ENCODE measurements at regions not wholly inside any gene's neighbourhood (a gene's known extent, or its start where the extent isn't known, plus 50 kb on each side); places are given as distances from the start of the nearest gene placed in this dataset.

DNA sequence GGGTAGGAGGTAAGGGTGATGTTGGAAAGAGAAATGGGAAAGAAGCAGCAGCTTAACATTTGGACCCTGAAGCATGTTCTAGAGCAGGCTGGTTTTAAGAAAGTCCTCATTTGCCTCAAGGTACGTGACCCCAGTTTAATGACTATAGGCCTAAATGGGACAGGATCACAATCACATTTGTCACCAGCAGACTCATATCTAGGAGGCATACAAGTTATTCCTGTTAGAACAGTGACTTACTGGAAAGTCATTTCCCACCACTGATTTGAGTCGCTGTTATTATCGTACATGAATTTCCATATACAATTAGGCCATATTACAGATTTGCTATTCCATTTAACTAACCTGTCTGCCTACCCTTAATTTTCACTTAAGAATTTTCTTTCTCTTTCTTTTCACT is 326.1 kb downstream of the DAD1 start:
- no peak for DNase-seq (ENCODE audit: low read depth in 1 of 2, low spot score in 1 of 2)
- Histone ChIP-seq H3K27ac (replicated peaks) (no peak overlapping the region), H3K27me3 (ENCODE audit: insufficient read depth, poor library complexity, severe bottlenecking) (no peaks in the 10 kb centered on the region), H3K4me3 (replicated peaks; ENCODE audit: insufficient read depth, low read length) (no peak overlapping the region)
- TF ChIP-seq GABPA (IDR thresholded peaks at IDR 0.05; ENCODE audit: low read depth) (no peak), POLR2AphosphoS5 (IDR thresholded peaks at IDR 0.05; ENCODE audit: low read depth) (no peak), SPI1 (IDR thresholded peaks at IDR 0.05; ENCODE audit: borderline replicate concordance, low read depth) (no peak)
- TF ChIP-seq, protein P1, sequence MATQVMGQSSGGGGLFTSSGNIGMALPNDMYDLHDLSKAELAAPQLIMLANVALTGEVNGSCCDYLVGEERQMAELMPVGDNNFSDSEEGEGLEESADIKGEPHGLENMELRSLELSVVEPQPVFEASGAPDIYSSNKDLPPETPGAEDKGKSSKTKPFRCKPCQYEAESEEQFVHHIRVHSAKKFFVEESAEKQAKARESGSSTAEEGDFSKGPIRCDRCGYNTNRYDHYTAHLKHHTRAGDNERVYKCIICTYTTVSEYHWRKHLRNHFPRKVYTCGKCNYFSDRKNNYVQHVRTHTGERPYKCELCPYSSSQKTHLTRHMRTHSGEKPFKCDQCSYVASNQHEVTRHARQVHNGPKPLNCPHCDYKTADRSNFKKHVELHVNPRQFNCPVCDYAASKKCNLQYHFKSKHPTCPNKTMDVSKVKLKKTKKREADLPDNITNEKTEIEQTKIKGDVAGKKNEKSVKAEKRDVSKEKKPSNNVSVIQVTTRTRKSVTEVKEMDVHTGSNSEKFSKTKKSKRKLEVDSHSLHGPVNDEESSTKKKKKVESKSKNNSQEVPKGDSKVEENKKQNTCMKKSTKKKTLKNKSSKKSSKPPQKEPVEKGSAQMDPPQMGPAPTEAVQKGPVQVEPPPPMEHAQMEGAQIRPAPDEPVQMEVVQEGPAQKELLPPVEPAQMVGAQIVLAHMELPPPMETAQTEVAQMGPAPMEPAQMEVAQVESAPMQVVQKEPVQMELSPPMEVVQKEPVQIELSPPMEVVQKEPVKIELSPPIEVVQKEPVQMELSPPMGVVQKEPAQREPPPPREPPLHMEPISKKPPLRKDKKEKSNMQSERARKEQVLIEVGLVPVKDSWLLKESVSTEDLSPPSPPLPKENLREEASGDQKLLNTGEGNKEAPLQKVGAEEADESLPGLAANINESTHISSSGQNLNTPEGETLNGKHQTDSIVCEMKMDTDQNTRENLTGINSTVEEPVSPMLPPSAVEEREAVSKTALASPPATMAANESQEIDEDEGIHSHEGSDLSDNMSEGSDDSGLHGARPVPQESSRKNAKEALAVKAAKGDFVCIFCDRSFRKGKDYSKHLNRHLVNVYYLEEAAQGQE (IDR thresholded peaks at IDR 0.05; ENCODE audit: insufficient replicate concordance, low read depth): no peak

DNA sequence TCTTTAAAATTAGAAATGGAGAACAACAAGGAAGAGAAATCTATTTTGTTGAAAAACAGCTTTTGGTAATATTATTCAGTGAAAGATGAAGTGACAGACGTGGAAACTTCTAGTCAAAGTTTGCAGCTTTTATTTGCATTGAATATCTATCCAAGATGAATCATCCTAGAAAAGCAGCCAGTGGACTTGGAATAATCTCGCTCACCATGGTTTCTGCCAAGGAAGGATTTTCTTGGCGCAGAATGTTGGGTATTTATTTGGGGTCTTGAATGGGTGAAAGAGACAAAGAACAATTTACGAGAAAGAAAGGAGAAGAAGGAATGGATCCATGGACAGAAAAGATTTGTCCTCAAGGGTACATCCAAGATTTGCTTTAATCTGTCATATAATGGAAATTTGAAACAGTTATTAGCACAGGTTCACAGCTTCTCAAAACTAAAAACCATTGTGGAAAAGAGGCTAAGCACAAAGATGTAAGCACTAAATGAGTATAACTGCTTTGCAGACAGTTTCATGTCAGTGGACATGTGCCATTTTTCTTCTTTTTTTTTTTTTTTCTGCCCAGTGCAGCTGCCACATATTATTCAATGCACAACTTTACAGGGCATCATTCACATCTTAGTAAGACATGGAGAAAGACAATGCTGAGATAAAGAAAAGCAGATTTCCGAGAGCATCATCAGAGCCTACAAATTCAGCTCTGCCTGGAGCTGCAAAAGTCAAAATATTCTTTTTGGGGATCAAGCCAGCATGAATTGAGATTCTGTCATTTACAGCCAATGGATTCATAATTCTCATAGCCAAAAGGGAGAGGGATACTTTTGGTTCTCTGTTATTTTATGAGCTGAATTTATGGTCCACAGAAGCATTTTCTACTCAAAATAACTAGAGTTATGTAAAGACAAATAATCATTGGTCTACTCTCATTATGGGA is 333.7 kb downstream of the DAD1 start:
- H3K27me3 ChIP-seq (ENCODE audit: insufficient read depth, poor library complexity, severe bottlenecking): no peaks in the 10 kb centered on the region
- no peak overlapping the region for H3K4me3 ChIP-seq (replicated peaks; ENCODE audit: insufficient read depth, low read length)
- no peak overlapping the region for H3K27ac ChIP-seq (replicated peaks)
- DNase-seq (ENCODE audit: low read depth in 1 of 2, low spot score in 1 of 2): no peak
- no peak for TF ChIP-seq SPI1 (IDR thresholded peaks at IDR 0.05; ENCODE audit: borderline replicate concordance, low read depth)
- TF ChIP-seq POLR2AphosphoS5 (IDR thresholded peaks at IDR 0.05; ENCODE audit: low read depth): no peak
- TF ChIP-seq GABPA (IDR thresholded peaks at IDR 0.05; ENCODE audit: low read depth): no peak
- TF ChIP-seq, protein P2, sequence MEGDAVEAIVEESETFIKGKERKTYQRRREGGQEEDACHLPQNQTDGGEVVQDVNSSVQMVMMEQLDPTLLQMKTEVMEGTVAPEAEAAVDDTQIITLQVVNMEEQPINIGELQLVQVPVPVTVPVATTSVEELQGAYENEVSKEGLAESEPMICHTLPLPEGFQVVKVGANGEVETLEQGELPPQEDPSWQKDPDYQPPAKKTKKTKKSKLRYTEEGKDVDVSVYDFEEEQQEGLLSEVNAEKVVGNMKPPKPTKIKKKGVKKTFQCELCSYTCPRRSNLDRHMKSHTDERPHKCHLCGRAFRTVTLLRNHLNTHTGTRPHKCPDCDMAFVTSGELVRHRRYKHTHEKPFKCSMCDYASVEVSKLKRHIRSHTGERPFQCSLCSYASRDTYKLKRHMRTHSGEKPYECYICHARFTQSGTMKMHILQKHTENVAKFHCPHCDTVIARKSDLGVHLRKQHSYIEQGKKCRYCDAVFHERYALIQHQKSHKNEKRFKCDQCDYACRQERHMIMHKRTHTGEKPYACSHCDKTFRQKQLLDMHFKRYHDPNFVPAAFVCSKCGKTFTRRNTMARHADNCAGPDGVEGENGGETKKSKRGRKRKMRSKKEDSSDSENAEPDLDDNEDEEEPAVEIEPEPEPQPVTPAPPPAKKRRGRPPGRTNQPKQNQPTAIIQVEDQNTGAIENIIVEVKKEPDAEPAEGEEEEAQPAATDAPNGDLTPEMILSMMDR (IDR thresholded peaks at IDR 0.05; ENCODE audit: insufficient read depth, low read length): no peak
- TF ChIP-seq, protein P1 (IDR thresholded peaks at IDR 0.05; ENCODE audit: insufficient replicate concordance, low read depth): no peak

DNA sequence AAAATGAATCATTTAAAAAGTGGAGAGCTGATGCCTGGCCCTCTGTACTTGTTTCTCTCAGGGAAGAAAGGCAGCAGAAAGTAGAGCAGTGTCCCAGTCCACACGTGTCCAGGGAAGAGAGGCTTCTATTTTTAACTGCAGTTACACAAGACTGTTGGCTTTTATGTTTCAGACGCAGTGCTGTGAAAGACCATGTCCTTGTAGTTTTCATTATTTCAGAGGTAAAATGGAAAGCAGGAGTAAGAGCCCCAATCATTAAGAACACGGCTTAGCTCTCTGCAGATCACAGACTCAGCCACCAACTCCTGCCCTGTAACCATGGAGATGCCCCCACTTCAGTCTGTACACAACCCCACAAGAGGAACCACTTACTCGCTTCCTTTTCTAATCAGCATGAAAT is 336.3 kb downstream of the DAD1 start:
- Histone ChIP-seq H3K27ac (replicated peaks) (no peak overlapping the region), H3K27me3 (ENCODE audit: insufficient read depth, poor library complexity, severe bottlenecking) (no peaks in the 10 kb centered on the region), H3K4me3 (replicated peaks; ENCODE audit: insufficient read depth, low read length) (no peak overlapping the region)
- TF ChIP-seq, protein P1 (IDR thresholded peaks at IDR 0.05; ENCODE audit: insufficient replicate concordance, low read depth): no peak
- TF ChIP-seq GABPA (IDR thresholded peaks at IDR 0.05; ENCODE audit: low read depth): no peak
- TF ChIP-seq SPI1 (IDR thresholded peaks at IDR 0.05; ENCODE audit: borderline replicate concordance, low read depth): no peak
- TF ChIP-seq POLR2AphosphoS5 (IDR thresholded peaks at IDR 0.05; ENCODE audit: low read depth): no peak
- TF ChIP-seq, protein P2 (IDR thresholded peaks at IDR 0.05; ENCODE audit: insufficient read depth, low read length): no peak
- no peak for DNase-seq (ENCODE audit: low read depth in 1 of 2, low spot score in 1 of 2)
